ENCODE measurements at regions not wholly inside any gene's neighbourhood (a gene's known extent, or its start where the extent isn't known, plus 50 kb on each side); places are given as distances from the start of the nearest gene placed in this dataset.

DNA sequence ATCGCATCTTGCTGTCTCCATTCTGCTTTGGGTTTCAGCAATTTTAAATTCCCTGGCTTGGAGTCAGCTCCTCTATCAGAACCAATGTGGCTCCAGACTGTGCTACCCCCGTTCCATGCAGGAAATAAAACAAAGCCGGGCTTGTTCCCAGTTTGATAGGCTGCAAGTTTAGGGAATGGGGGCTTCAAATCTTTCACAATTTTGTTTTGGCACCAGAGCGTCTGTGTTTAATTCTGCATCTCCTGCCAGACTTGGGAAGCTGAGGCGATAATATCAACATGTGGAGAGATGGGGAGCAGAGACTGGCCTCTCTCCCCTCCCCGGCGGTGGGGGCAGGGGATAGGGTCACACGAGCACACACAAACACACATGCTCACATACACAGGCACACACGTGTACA lies 305.9 kb downstream of the FGFR2 start:
- TF ChIP-seq YY1 (IDR thresholded peaks at IDR 0.05; ENCODE audit: extremely low read depth, insufficient replicate concordance, low read depth, low read length), result no peak
- no peak for TF ChIP-seq POLR2AphosphoS5 (IDR thresholded peaks at IDR 0.05; ENCODE audit: low read depth, low read length)
- TF ChIP-seq, protein P1, sequence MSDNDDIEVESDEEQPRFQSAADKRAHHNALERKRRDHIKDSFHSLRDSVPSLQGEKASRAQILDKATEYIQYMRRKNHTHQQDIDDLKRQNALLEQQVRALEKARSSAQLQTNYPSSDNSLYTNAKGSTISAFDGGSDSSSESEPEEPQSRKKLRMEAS (IDR thresholded peaks at IDR 0.05), result no peak
- TF ChIP-seq, protein P2, sequence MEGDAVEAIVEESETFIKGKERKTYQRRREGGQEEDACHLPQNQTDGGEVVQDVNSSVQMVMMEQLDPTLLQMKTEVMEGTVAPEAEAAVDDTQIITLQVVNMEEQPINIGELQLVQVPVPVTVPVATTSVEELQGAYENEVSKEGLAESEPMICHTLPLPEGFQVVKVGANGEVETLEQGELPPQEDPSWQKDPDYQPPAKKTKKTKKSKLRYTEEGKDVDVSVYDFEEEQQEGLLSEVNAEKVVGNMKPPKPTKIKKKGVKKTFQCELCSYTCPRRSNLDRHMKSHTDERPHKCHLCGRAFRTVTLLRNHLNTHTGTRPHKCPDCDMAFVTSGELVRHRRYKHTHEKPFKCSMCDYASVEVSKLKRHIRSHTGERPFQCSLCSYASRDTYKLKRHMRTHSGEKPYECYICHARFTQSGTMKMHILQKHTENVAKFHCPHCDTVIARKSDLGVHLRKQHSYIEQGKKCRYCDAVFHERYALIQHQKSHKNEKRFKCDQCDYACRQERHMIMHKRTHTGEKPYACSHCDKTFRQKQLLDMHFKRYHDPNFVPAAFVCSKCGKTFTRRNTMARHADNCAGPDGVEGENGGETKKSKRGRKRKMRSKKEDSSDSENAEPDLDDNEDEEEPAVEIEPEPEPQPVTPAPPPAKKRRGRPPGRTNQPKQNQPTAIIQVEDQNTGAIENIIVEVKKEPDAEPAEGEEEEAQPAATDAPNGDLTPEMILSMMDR (IDR thresholded peaks at IDR 0.05 in 2 of 3, conservative IDR thresholded peaks at IDR 0.05 in 1 of 3; ENCODE audit: borderline replicate concordance in 1 of 3, insufficient read depth in 1 of 3, low read depth in 2 of 3, low read length in 2 of 3), result no peak
- TF ChIP-seq POLR2A (IDR thresholded peaks at IDR 0.05; ENCODE audit: borderline replicate concordance, extremely low read depth, insufficient read depth, insufficient read length), result no peak
- TF ChIP-seq CEBPB (IDR thresholded peaks at IDR 0.05; ENCODE audit: low read depth), result no peak
- TF ChIP-seq, protein P3, sequence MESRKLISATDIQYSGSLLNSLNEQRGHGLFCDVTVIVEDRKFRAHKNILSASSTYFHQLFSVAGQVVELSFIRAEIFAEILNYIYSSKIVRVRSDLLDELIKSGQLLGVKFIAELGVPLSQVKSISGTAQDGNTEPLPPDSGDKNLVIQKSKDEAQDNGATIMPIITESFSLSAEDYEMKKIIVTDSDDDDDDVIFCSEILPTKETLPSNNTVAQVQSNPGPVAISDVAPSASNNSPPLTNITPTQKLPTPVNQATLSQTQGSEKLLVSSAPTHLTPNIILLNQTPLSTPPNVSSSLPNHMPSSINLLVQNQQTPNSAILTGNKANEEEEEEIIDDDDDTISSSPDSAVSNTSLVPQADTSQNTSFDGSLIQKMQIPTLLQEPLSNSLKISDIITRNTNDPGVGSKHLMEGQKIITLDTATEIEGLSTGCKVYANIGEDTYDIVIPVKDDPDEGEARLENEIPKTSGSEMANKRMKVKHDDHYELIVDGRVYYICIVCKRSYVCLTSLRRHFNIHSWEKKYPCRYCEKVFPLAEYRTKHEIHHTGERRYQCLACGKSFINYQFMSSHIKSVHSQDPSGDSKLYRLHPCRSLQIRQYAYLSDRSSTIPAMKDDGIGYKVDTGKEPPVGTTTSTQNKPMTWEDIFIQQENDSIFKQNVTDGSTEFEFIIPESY (IDR thresholded peaks at IDR 0.05; ENCODE audit: extremely low read depth, insufficient replicate concordance, low read length), result no peak
- TF ChIP-seq EZH2phosphoT487 (IDR thresholded peaks at IDR 0.05; ENCODE audit: borderline replicate concordance), result no peak
- TF ChIP-seq CBX3 (IDR thresholded peaks at IDR 0.05; ENCODE audit: low read depth), result no peak
